NOMO-1 treated with DMSO at 0.1 percent for 48 hours (cell line): ENCODE measurements at regions not wholly inside any gene's neighbourhood (a gene's known extent, or its start where the extent isn't known, plus 50 kb on each side); places are given as distances from the start of the nearest gene placed in this dataset.

ENCODE experiments used
- DNase-seq: peaks from one replicate; lab custom pipeline; 2025; ENCODE audit not compliant: unreplicated experiment; lab: John Stamatoyannopoulos, UW

GRCh38 chr18:62665188-62665587 lies 50.2 kb upstream of the PHLPP1 start:
- DNase-seq, result no peak
